Esophagus squamous epithelium (tissue), 4 donors: ENCODE measurements at regions not wholly inside any gene's neighbourhood (a gene's known extent, or its start where the extent isn't known, plus 50 kb on each side); places are given as distances from the start of the nearest gene placed in this dataset.

Source experiments
- POLR2A ChIP-seq, 4 donors: fragments of 450-650 bp; IDR thresholded peaks; one replicate each; pipeline ENCODE4 v1.6.1; 2017; ENCODE audit warnings: antibody characterized with exemption in 4 of 4, mild to moderate bottlenecking in 4 of 4, moderate library complexity in 3 of 4
- TF ChIP-seq, protein P1 (sequence below), 6 experiments: fragments of 450-650 bp in 4 of 6; fragments of 200-600 bp in 2 of 6; sonication (generic) in 2 of 6; IDR thresholded peaks; one replicate each; pipeline ENCODE4 v1.5.1; 2016 to 2019; ENCODE audit warnings: antibody characterized with exemption in 6 of 6, mild to moderate bottlenecking in 4 of 6, moderate library complexity in 4 of 6

- TF ChIP-seq, protein P1, sequence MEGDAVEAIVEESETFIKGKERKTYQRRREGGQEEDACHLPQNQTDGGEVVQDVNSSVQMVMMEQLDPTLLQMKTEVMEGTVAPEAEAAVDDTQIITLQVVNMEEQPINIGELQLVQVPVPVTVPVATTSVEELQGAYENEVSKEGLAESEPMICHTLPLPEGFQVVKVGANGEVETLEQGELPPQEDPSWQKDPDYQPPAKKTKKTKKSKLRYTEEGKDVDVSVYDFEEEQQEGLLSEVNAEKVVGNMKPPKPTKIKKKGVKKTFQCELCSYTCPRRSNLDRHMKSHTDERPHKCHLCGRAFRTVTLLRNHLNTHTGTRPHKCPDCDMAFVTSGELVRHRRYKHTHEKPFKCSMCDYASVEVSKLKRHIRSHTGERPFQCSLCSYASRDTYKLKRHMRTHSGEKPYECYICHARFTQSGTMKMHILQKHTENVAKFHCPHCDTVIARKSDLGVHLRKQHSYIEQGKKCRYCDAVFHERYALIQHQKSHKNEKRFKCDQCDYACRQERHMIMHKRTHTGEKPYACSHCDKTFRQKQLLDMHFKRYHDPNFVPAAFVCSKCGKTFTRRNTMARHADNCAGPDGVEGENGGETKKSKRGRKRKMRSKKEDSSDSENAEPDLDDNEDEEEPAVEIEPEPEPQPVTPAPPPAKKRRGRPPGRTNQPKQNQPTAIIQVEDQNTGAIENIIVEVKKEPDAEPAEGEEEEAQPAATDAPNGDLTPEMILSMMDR (IDR thresholded peaks at IDR 0.05), result no peak
- no peak for TF ChIP-seq POLR2A (IDR thresholded peaks at IDR 0.05)
Observed at GRCh38 chr16:24668481-24669061, 60.9 kb upstream of the TNRC6A start.
